Left lung (tissue), 4 donors: ENCODE measurements at regions not wholly inside any gene's neighbourhood (a gene's known extent, or its start where the extent isn't known, plus 50 kb on each side); places are given as distances from the start of the nearest gene placed in this dataset.

Source experiments
- ATAC-seq: fragments of 200-7000 bp; cut with Tn5 transposase; one replicate; pipeline ENCODE4 v1.9.1; 2020; ENCODE audit warnings: moderate library complexity
- DNase-seq, 4 donors: peaks; one replicate each; pipeline ENCODE4 v3.0.0-alpha.2; 2013 to 2020
- H3K27ac ChIP-seq, 2 donors: fragments of 200-600 bp; sonication (generic) in 1 of 2; one replicate each; pipeline versions ENCODE4 v1.5.0 to v1.8.0; 2020 to 2021
- H3K27me3 ChIP-seq, 2 donors: fragments of 200-600 bp; sonication (generic) in 1 of 2; one replicate each; pipeline versions ENCODE4 v1.5.0 to v1.8.0; 2020 to 2021
- H3K36me3 ChIP-seq, 2 donors: fragments of 200-600 bp; sonication (generic) in 1 of 2; one replicate each; pipeline versions ENCODE4 v1.5.0 to v1.8.0; 2020 to 2021
- H3K4me1 ChIP-seq, 2 donors: fragments of 200-600 bp; one replicate each; pipeline ENCODE4 v1.8.0; 2021
- H3K4me3 ChIP-seq, 2 donors: fragments of 200-600 bp; sonication (generic) in 1 of 2; one replicate each; pipeline versions ENCODE4 v1.5.0 to v1.8.0; 2020 to 2021; ENCODE audit warnings: mild to moderate bottlenecking in 1 of 2
- H3K9me3 ChIP-seq, 2 donors: fragments of 200-600 bp; sonication (generic) in 1 of 2; one replicate each; pipeline versions ENCODE4 v1.5.0 to v1.8.0; 2020 to 2021
- intact Hi-C, 2 donors: fragments of 100-400 bp; cut with DNase I; formaldehyde crosslinking; loops; one replicate each; pipeline versions ENCODE4 v1.11.2 to v1.14.2; 2022
- TF ChIP-seq, protein P1 (sequence below), 2 donors: fragments of 200-600 bp; sonication (generic) in 1 of 2; IDR thresholded peaks; one replicate each; pipeline versions ENCODE4 v1.5.0 to v1.8.0; 2021; ENCODE audit warnings: antibody characterized with exemption in 2 of 2
- donor health status: DM: no; HTN: yes; CAD: no.
- donor health status: DM: no; HTN: no; CAD: no.

GRCh38 chr11:42528471-42528870, 783.3 kb upstream of the API5 start:
- ATAC-seq = no peak
- Histone ChIP-seq H3K36me3 (no peaks in the 10 kb centered on the region), H3K4me1 (no peaks in the 10 kb centered on the region), H3K4me3 (no peak overlapping the region), H3K27me3 (peaks cover 0 to 14% of the 10 kb centered on the region in 2 donors), H3K9me3 (no peaks in the 10 kb centered on the region), H3K27ac (no peak overlapping the region)
- intact Hi-C loops = no loop called here
- DNase-seq = no peak
- TF ChIP-seq, protein P1, sequence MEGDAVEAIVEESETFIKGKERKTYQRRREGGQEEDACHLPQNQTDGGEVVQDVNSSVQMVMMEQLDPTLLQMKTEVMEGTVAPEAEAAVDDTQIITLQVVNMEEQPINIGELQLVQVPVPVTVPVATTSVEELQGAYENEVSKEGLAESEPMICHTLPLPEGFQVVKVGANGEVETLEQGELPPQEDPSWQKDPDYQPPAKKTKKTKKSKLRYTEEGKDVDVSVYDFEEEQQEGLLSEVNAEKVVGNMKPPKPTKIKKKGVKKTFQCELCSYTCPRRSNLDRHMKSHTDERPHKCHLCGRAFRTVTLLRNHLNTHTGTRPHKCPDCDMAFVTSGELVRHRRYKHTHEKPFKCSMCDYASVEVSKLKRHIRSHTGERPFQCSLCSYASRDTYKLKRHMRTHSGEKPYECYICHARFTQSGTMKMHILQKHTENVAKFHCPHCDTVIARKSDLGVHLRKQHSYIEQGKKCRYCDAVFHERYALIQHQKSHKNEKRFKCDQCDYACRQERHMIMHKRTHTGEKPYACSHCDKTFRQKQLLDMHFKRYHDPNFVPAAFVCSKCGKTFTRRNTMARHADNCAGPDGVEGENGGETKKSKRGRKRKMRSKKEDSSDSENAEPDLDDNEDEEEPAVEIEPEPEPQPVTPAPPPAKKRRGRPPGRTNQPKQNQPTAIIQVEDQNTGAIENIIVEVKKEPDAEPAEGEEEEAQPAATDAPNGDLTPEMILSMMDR (IDR thresholded peaks at IDR 0.05) = no peak

GRCh38 chr11:42528911-42529310, 782.9 kb upstream of the API5 start:
- H3K27ac ChIP-seq = no peak overlapping the region
- peaks cover 0 to 14% of the 10 kb centered on the region in 2 donors for H3K27me3 ChIP-seq
- H3K4me3 ChIP-seq = no peak overlapping the region
- no peak for DNase-seq
- no peaks in the 10 kb centered on the region for H3K4me1 ChIP-seq
- TF ChIP-seq, protein P1 (IDR thresholded peaks at IDR 0.05) = no peak
- H3K9me3 ChIP-seq = no peaks in the 10 kb centered on the region
- no peak for ATAC-seq
- H3K36me3 ChIP-seq = no peaks in the 10 kb centered on the region
- intact Hi-C loops = no loop called here

GRCh38 chr11:42536611-42537360, 775.0 kb upstream of the API5 start:
- H3K36me3 ChIP-seq = no peaks in the 10 kb centered on the region
- no peaks in the 10 kb centered on the region for H3K9me3 ChIP-seq
- intact Hi-C loops = no loop called here
- DNase-seq (no peak), ATAC-seq (no peak)
- no peak overlapping the region for H3K4me3 ChIP-seq
- TF ChIP-seq, protein P1 (IDR thresholded peaks at IDR 0.05) = no peak
- H3K27ac ChIP-seq = no peak overlapping the region
- no peaks in the 10 kb centered on the region for H3K27me3 ChIP-seq
- H3K4me1 ChIP-seq = no peaks in the 10 kb centered on the region

DNA sequence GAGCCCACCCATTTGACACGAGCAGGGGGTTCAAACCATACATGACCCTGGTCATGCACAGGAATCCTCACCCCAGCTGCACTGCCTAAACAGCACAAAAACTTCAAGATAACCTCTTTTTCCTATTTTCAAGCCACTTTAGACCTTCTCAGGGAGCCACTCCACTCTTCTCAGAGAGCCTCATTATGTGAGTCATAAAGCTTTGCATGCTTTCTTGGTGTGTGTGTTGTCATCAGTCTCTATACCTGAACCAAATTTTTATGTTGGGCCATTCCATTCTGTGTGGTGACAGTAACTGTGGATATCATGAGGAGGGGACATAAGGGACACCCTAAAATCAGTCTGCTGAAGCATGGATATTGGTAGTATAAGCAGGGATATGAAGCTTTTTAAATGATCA, 769.5 kb upstream of the API5 start:
- ATAC-seq (no peak), DNase-seq (no peak)
- Histone ChIP-seq H3K9me3 (peaks cover 0 to 3% of the 10 kb centered on the region in 2 donors), H3K27ac (no peak overlapping the region), H3K4me1 (no peaks in the 10 kb centered on the region), H3K4me3 (no peak overlapping the region), H3K27me3 (no peaks in the 10 kb centered on the region), H3K36me3 (no peaks in the 10 kb centered on the region)
- TF ChIP-seq, protein P1 (IDR thresholded peaks at IDR 0.05) = no peak
- intact Hi-C loops = no loop called here

- Histone ChIP-seq H3K27ac (no peak overlapping the region), H3K4me1 (no peaks in the 10 kb centered on the region), H3K27me3 (no peaks in the 10 kb centered on the region), H3K4me3 (no peak overlapping the region), H3K36me3 (no peaks in the 10 kb centered on the region), H3K9me3 (peaks cover 0 to 3% of the 10 kb centered on the region in 2 donors)
- intact Hi-C loops = no loop called here
- no peak for ATAC-seq
- TF ChIP-seq, protein P1 (IDR thresholded peaks at IDR 0.05) = no peak
- DNase-seq = no peak
Observed at GRCh38 chr11:42543844-42544419, 767.9 kb upstream of the API5 start.
